Osteoblast (primary cell): ENCODE measurements at regions not wholly inside any gene's neighbourhood (a gene's known extent, or its start where the extent isn't known, plus 50 kb on each side); places are given as distances from the start of the nearest gene placed in this dataset.
A peak's percentile ranks its signal among the peaks of the same experiment; 100 is the strongest.

Source experiments
- DNase-seq: peaks from one replicate; pipeline ENCODE4 v3.0.0; 2011; ENCODE audit warnings: low spot score, mixed read lengths; ENCODE audit not compliant: insufficient read length; ENCODE audit errors: missing footprints
- H2AFZ ChIP-seq: 2 replicates; pipeline ENCODE4 v1.6.0; 2011; ENCODE audit warnings: mild to moderate bottlenecking, low read length
- H3K27ac ChIP-seq: 2 replicates; pipeline ENCODE4 v1.5.1; 2011; ENCODE audit warnings: mild to moderate bottlenecking, low read depth, low read length, moderate library complexity
- H3K27me3 ChIP-seq: 2 replicates; pipeline ENCODE4 v1.6.0; 2012; ENCODE audit warnings: mild to moderate bottlenecking, control low read depth, inconsistent platforms, low read length, moderate library complexity; ENCODE audit not compliant: insufficient read depth
- H3K36me3 ChIP-seq: 2 replicates; pipeline ENCODE4 v1.5.1; 2011; ENCODE audit warnings: mild to moderate bottlenecking, low read length, control low read depth, moderate library complexity; ENCODE audit not compliant: insufficient read depth
- H3K4me1 ChIP-seq: 2 replicates; pipeline ENCODE4 v1.5.1; 2011; ENCODE audit warnings: mild to moderate bottlenecking, low read length, control low read depth, moderate library complexity; ENCODE audit not compliant: insufficient read depth
- H3K4me2 ChIP-seq: 2 replicates; pipeline ENCODE4 v1.6.0; 2011; ENCODE audit warnings: mild to moderate bottlenecking, low read length; ENCODE audit not compliant: insufficient read depth
- H3K4me3 ChIP-seq: fragments of 200-600 bp; sonication (generic); 3 replicates; pipeline ENCODE4 v1.5.1; 2012; ENCODE audit warnings: mild to moderate bottlenecking, low read length, inconsistent platforms; ENCODE audit not compliant: insufficient read depth
- H3K79me2 ChIP-seq: 2 replicates; pipeline ENCODE4 v1.6.0; 2012; ENCODE audit warnings: mild to moderate bottlenecking, low read length, control low read depth, inconsistent platforms; ENCODE audit not compliant: insufficient read depth
- H3K9me3 ChIP-seq: 2 replicates; pipeline ENCODE4 v1.5.1; 2011; ENCODE audit warnings: low read depth, low read length, control low read depth
- H4K20me1 ChIP-seq: 2 replicates; pipeline ENCODE4 v1.6.0; 2012; ENCODE audit warnings: mild to moderate bottlenecking, low read length, control low read depth; ENCODE audit not compliant: insufficient read depth
- CTCF ChIP-seq: IDR thresholded peaks from 2 replicates; pipeline ENCODE4 v1.5.1; 2011; ENCODE audit warnings: mild to moderate bottlenecking, low read depth, low read length, moderate library complexity; ENCODE audit errors: extremely low read depth

- H3K4me3 ChIP-seq: no peak overlapping the region
- H3K9me3 ChIP-seq: no peaks in the 10 kb centered on the region
- no peak overlapping the region for H2AFZ ChIP-seq
- TF ChIP-seq CTCF: no peak
- H3K79me2 ChIP-seq: no peaks in the 10 kb centered on the region
- H3K27ac ChIP-seq: peak overlapping the region; percentile 91
- peaks cover 30% of the 10 kb centered on the region for H3K4me1 ChIP-seq
- no peaks in the 10 kb centered on the region for H3K36me3 ChIP-seq
- no peaks in the 10 kb centered on the region for H4K20me1 ChIP-seq
- H3K27me3 ChIP-seq: no peaks in the 10 kb centered on the region
- DNase-seq: peak; percentile 95
- H3K4me2 ChIP-seq: peak overlapping the region; percentile 73
Measured at GRCh38 chr15:29612096-29612495, 210.2 kb downstream of the TJP1 start.

- Histone ChIP-seq H2AFZ (no peak overlapping the region), H4K20me1 (no peaks in the 10 kb centered on the region), H3K27ac (no peak overlapping the region), H3K4me1 (peaks cover 23% of the 10 kb centered on the region), H3K9me3 (no peaks in the 10 kb centered on the region), H3K79me2 (no peaks in the 10 kb centered on the region), H3K27me3 (no peaks in the 10 kb centered on the region), H3K36me3 (no peaks in the 10 kb centered on the region), H3K4me2 (no peak overlapping the region), H3K4me3 (no peak overlapping the region)
- DNase-seq: no peak
- TF ChIP-seq CTCF: no peak
Measured at GRCh38 chr15:29611057-29611456, 211.2 kb downstream of the TJP1 start.

GRCh38 chr15:29601811-29602210 lies 220.5 kb downstream of the TJP1 start:
- no peaks in the 10 kb centered on the region for H3K27me3 ChIP-seq
- H3K4me2 ChIP-seq: no peak overlapping the region
- no peak overlapping the region for H3K27ac ChIP-seq
- H3K79me2 ChIP-seq: no peaks in the 10 kb centered on the region
- no peaks in the 10 kb centered on the region for H3K9me3 ChIP-seq
- H2AFZ ChIP-seq: no peak overlapping the region
- no peak overlapping the region for H3K4me3 ChIP-seq
- DNase-seq: no peak
- no peaks in the 10 kb centered on the region for H3K36me3 ChIP-seq
- no peaks in the 10 kb centered on the region for H4K20me1 ChIP-seq
- no peak for TF ChIP-seq CTCF
- H3K4me1 ChIP-seq: no peaks in the 10 kb centered on the region

DNA sequence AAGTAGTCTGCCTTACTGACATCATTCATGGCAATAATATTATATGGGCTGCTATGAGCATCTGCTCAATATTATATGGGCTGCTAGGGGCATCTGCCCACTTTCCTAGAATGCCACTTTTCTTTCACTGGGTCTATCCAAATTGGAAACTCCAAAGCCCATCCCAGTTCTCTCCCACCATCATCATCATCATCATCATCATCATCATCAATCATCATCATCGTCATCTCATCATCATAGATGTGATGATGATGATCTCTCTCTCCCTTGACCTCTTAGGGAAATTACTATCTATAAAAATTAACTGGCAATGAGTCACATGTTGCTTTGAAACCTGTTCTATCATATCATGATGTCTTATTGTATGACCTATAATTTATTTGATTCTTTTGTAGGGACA lies 222.0 kb downstream of the TJP1 start:
- H3K4me2 ChIP-seq: no peak overlapping the region
- H3K27ac ChIP-seq: no peak overlapping the region
- H3K9me3 ChIP-seq: no peaks in the 10 kb centered on the region
- H3K4me3 ChIP-seq: no peak overlapping the region
- H4K20me1 ChIP-seq: no peaks in the 10 kb centered on the region
- no peaks in the 10 kb centered on the region for H3K27me3 ChIP-seq
- TF ChIP-seq CTCF: no peak
- H3K4me1 ChIP-seq: no peaks in the 10 kb centered on the region
- DNase-seq: no peak
- no peak overlapping the region for H2AFZ ChIP-seq
- H3K36me3 ChIP-seq: no peaks in the 10 kb centered on the region
- no peaks in the 10 kb centered on the region for H3K79me2 ChIP-seq
